HG03045 (cell line): ENCODE measurements at regions not wholly inside any gene's neighbourhood (a gene's known extent, or its start where the extent isn't known, plus 50 kb on each side); places are given as distances from the start of the nearest gene placed in this dataset.
"Not testable (repeated sequence)": the region's sequence is repeated elsewhere in the genome, so short reads cannot be mapped to it uniquely, and the experiment has no call there.

Experiments
- ATAC-seq: cut with Tn5 transposase; IDR thresholded peaks from one replicate; pipeline ENCODE4 v1.9.1; 2021; ENCODE audit warnings: mild to moderate bottlenecking, moderate library complexity; ENCODE audit not compliant: unreplicated experiment

GRCh38 chr5:28666110-28666509, 1627.7 kb upstream of the CDH9 start:
- ATAC-seq: no peak

GRCh38 chr5:28648108-28648507, 1609.7 kb upstream of the CDH9 start:
- ATAC-seq: no peak

DNA sequence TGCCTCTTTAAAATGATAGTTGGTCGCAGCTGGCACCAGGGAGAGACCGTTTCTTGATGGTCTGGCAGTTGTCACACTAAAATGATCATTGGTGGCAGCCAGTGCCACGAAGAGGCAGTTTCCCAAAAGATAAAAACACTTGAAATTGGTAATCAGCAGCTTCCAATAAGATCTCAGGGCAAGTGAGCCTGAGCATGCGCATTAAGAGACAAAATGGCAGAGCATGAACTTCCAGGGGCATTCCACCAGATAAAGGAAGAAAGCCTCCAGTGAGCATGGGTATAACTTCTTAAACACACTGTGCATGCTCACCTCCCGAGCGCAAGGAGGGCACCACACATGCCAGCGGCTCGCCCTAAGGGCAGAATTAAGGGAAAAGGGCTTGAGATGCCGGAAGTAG, 1594.2 kb upstream of the CDH9 start:
- no peak for ATAC-seq

DNA sequence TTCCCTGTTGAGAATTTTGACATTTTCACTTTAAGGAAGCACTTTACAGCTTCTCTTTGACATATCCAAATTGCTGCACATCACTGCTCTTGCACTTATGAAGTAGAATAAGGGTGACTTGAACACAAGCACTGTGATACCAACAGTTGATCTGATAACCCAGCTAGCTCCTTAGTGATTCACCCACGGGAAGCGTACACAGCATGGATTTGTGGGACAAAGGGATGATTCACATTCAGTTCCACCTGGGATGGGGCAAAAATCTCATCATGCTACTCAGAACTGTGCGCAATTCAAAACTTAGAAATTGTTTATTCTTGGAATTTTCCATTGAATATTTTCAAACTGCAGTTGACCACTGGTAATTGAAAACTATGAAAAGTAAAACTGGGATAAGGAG, 1565.5 kb upstream of the CDH9 start:
- ATAC-seq: no peak

DNA sequence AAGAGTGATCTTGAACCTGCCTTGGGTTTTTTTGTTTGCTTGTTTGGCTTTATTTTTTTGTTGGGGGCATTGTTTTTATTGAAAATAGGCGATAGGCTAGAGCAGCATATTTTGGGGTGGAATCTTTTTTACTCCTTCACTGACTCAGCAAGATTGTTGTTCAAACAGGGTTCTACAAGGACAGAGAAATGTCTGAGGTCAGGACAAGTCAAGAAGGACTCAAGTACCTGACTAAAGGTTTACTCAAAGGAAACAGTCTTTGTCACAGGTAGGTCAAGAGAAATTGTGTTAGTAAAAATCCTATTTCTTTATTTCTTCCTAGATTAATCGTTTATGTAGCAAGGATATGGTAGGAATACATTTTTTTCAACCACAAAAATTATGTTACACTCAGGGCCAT, 1564.0 kb upstream of the CDH9 start:
- no peak for ATAC-seq

DNA sequence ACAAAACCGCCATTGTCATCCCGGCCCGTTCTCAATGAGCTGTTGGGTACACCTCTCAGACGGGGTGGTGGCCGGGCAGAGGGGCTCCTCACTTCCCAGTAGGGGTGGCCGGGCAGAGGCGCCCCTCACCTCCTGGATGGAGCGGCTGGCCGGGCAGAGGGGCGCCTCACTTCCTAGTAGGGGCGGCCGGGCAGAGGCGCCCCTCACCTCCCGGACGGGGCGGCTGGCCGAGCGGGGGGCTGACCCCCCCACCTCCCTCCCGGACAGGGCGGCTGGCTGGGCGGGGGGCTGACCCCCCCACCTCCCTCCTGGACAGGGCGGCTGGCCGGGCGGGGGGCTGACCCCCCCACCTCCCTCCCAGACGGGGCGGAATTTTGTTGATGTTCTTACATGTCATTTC, 1558.3 kb upstream of the CDH9 start:
- not testable (repeated sequence) for ATAC-seq

GRCh38 chr5:28580616-28581015, 1542.2 kb upstream of the CDH9 start:
- ATAC-seq: no peak

DNA sequence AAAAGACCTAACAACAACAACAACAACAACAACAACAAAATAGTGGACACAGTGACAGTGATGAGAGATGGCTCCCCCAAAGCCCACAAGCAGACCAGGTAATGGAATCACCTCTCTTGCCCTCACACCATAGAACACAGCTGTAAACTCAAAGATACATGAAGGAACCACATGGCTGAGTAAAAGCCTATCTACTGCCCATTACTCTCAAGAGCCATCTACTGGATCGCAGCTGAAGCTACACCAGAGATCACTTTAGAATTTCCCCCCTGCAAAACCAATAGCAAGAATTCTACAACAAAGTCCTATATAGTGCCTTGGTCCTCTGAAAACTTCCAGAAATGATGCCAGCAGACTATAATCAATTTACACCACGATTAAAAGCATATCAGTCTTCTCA, 1537.6 kb upstream of the CDH9 start:
- no peak for ATAC-seq

GRCh38 chr5:28575368-28575767, 1537.0 kb upstream of the CDH9 start:
- ATAC-seq: no peak

GRCh38 chr5:28574606-28575005, 1536.2 kb upstream of the CDH9 start:
- ATAC-seq: no peak

DNA sequence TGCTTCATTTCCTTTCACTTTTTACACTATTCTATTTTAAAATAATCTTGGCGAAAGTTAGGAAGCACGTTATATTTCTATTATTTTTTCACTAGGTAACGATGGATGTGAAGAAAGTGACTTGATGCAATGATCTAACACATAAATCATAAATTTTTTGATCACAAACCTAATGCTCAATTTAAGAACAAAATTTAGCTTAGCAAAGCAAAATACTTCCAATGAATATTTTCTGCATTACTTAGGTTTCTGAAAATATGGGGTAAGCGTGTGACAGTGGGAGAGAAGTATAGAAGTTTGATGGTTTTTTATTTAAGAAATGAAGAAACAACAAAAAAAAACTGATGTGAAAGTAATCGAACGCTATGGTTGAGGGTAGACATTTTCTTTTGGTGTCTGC, 1528.7 kb upstream of the CDH9 start:
- no peak for ATAC-seq

DNA sequence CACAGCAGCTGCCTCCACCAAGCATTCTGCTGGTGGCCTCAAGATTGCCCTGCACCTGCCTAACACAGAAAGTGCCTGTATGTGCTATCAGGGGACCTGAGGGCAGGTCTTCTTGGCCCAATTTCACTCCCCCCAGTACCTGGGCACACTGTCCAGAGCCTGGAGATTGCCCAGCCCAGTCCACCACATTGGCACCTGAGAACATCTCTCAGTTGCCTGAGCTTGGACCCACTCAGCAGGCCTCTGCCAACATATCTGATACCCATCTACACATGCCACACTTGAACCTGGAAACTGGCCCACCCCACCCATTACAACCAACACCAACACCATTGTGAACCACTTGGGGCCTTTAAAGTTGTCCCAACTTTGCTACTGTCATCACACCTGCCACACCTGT, 1523.1 kb upstream of the CDH9 start:
- ATAC-seq: no peak

DNA sequence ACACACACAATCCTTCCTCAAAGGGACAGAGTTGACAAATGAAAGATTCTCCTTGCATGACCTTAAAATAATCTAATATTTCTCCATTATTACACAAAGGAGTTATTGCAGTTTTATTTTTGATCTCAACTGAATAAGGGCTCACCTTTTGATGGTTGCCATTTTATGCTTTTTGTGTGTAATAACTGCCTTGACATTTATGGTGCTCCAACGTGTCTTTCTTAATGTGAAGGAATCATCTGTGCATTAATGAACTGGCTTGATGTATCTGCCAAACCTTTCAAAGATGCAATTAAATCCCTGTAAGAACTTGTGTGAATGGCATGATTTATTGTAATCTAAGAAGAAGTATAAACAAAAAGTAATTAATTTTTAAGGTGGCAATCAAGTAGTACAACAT, 1519.8 kb upstream of the CDH9 start:
- no peak for ATAC-seq

DNA sequence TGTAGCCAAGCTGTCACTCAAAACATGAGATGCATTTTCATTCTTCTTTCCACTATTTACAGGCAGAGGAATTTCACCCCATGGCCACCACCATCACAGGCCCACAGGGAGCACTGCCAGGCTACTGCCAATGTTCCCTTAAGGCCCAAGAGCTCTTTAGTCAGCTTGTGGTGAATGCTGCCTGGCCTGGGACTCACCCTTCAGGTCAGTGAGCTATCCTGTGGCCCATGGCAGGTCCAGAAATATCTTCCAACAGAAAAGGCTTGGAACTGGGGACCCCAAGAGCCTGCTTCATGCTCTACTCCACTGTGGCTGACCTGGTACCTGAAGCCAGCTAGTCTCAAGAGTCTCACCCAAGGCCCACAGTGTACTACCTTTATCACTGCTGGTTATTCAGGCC, 1518.7 kb upstream of the CDH9 start:
- ATAC-seq: no peak

DNA sequence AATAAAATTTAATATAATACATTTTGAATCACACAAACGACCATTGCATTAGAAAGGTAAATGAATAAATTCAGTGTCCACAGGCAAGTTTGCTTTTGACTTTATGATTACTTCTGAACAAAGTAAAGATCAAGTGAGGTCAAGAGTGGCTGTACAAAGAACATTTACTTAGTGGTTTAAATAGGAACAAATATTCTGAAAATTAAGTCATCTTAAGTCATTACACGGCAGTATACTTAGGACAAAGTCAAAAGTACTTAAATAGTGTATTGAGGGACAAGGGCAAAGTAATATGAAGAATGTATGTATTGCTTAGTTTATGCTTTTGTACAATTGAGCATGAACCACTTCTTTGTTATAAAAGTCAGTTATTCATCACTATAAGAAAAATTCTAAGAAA, 1511.2 kb upstream of the CDH9 start:
- no peak for ATAC-seq

GRCh38 chr5:28548856-28549255, 1510.5 kb upstream of the CDH9 start:
- ATAC-seq: no peak

GRCh38 chr5:28544501-28544900, 1506.1 kb upstream of the CDH9 start:
- ATAC-seq: no peak

DNA sequence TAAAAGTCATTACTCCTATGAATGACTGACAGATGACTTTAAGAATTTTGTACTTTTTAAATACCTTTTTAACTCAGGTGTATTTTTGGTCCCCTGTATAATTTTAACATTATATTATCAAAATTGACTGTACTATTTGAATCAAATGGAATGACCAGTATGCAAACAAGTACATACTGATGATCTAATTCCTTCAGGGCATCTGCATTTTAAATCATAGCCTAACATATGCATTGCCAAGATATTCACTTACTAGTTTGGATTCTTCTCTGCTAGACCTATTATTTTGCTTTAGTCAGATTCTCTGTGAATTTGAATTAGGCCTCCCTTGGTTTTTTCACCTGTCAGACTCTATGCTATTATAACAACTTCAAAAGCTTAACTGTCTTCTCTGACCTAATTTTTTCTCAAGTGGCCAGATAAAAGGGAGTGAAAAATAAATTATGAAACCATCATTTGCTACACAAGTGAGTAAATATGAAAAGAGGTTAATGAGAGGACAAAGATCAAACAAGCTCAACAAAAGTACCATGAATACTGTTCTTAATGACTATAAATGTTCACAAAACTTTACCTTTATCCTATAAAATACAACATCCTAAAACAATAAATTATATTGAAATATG, 1505.2 kb upstream of the CDH9 start:
- no peak for ATAC-seq

- ATAC-seq: no peak
Measured at GRCh38 chr5:28542987-28543386, 1504.6 kb upstream of the CDH9 start.

GRCh38 chr5:28523888-28524635, 1485.7 kb upstream of the CDH9 start:
- ATAC-seq: no peak

GRCh38 chr5:28523416-28523815, 1485.0 kb upstream of the CDH9 start:
- ATAC-seq: no peak

GRCh38 chr5:28517691-28518090, 1479.3 kb upstream of the CDH9 start:
- no peak for ATAC-seq

DNA sequence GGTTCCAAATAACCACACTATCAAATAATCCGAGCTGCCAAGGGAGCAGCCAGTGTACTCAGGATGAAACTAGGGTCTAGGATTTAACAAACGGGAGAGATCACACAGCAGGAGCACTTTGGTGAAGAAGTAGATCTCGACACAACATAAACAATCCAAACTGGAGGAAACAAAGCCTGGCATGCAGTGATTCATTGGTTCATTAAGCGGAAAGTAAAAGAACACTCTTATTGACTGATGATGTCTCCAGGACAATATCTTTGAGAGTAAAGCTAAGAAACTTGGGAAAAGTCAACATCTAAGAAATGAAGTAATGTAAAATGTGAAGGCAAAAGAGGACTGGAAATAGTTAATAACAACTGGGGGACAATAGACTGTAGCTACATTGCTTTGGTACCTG, 1478.3 kb upstream of the CDH9 start:
- ATAC-seq: no peak
